ENCODE measurements at regions not wholly inside any gene's neighbourhood (a gene's known extent, or its start where the extent isn't known, plus 50 kb on each side); places are given as distances from the start of the nearest gene placed in this dataset.

- no peak for DNase-seq (ENCODE audit: low read depth in 2 of 2)
- no peak for TF ChIP-seq CTCF (IDR thresholded peaks at IDR 0.05; ENCODE audit: low read depth, low read length)
- no peak overlapping the region for H3K4me3 ChIP-seq (replicated peaks in 1 of 2; ENCODE audit: low read depth in 2 of 2, low read length in 2 of 2)
Measured at GRCh38 chr7:45979275-45980180, 58.5 kb upstream of the IGFBP3 start.

- TF ChIP-seq CTCF (IDR thresholded peaks at IDR 0.05; ENCODE audit: low read depth, low read length) = no peak
- peak; percentile 20 to 36 for DNase-seq (ENCODE audit: low read depth in 2 of 2)
Measured at GRCh38 chr7:45978731-45979211, 57.7 kb upstream of the IGFBP3 start.

GRCh38 chr7:45978010-45978681 lies 57.1 kb upstream of the IGFBP3 start:
- peak; percentile 95 to 98 for DNase-seq (ENCODE audit: low read depth in 2 of 2)
- no peak for TF ChIP-seq CTCF (IDR thresholded peaks at IDR 0.05; ENCODE audit: low read depth, low read length)
- H3K4me3 ChIP-seq (replicated peaks in 1 of 2; ENCODE audit: low read depth in 2 of 2, low read length in 2 of 2) = no peak overlapping the region

More at GRCh38 chr7:45978731-45979211, 57.7 kb upstream of the IGFBP3 start:
- H3K4me3 ChIP-seq (replicated peaks in 1 of 2; ENCODE audit: low read depth in 2 of 2, low read length in 2 of 2) = no peak overlapping the region

DNA sequence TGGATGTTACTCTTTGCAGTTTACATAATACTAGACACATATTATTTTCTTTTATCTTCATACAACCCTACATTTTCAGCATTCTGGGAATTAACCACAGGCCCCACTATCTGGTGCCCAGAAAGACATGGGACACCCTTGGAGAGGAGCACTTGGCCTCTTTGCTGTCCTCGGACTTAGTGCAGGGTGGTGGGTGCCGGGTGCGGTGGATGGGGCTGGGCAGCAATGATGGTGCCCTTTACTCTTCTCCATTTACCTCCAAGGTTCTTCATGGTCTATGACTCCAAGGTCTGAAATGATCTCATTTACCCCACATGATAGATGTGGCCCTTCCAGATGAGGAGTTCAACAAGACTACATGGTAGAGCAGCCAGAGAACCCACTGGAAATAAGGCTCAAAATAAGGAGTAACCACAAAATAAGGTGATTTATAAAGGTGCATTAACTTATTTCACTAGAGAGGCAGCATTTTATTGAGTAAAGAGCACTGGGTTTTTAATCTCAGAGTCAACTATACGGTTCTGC lies 56.2 kb upstream of the IGFBP3 start:
- no peak for DNase-seq (ENCODE audit: low read depth in 2 of 2)
- no peak for TF ChIP-seq CTCF (IDR thresholded peaks at IDR 0.05; ENCODE audit: low read depth, low read length)
- no peak overlapping the region for H3K4me3 ChIP-seq (replicated peaks in 1 of 2; ENCODE audit: low read depth in 2 of 2, low read length in 2 of 2)

GRCh38 chr7:45976485-45976856 lies 55.4 kb upstream of the IGFBP3 start:
- DNase-seq (ENCODE audit: low read depth in 2 of 2) = no peak
- TF ChIP-seq CTCF (IDR thresholded peaks at IDR 0.05; ENCODE audit: low read depth, low read length) = no peak
- no peak overlapping the region for H3K4me3 ChIP-seq (replicated peaks in 1 of 2; ENCODE audit: low read depth in 2 of 2, low read length in 2 of 2)

GRCh38 chr7:45975847-45976484 lies 54.9 kb upstream of the IGFBP3 start:
- DNase-seq (ENCODE audit: low read depth in 2 of 2) = no peak
- H3K4me3 ChIP-seq (replicated peaks in 1 of 2; ENCODE audit: low read depth in 2 of 2, low read length in 2 of 2) = no peak overlapping the region
- no peak for TF ChIP-seq CTCF (IDR thresholded peaks at IDR 0.05; ENCODE audit: low read depth, low read length)
